CD4-positive, alpha-beta T cell treated with Interferon alpha-2 for 1 hour (primary cell): ENCODE measurements at regions not wholly inside any gene's neighbourhood (a gene's known extent, or its start where the extent isn't known, plus 50 kb on each side); places are given as distances from the start of the nearest gene placed in this dataset.

Source experiments
- DNase-seq, 2 donors: peaks; one replicate each; pipeline ENCODE4 v3.0.0-alpha.2; 2020 to 2022

DNA sequence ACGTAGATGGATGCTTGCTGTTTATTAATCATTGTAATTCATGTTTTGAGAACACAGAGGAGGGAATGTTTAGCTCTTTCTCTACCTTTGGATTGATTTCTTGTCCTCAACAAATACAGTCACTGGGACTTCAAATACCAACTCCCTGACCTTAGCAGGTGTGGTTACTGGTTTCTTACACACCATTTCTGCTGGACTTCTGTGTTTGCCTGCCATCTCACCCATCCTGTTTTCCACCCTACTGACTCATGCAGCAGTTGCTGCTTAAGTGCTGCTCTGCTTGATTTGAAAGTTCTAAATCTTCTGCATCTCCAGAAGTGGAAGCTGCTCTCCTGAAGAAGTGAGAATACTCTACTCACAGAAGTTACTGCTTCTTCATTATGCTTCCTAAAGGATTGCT, 170.3 kb downstream of the ZPLD1 start:
- DNase-seq = no peak

DNA sequence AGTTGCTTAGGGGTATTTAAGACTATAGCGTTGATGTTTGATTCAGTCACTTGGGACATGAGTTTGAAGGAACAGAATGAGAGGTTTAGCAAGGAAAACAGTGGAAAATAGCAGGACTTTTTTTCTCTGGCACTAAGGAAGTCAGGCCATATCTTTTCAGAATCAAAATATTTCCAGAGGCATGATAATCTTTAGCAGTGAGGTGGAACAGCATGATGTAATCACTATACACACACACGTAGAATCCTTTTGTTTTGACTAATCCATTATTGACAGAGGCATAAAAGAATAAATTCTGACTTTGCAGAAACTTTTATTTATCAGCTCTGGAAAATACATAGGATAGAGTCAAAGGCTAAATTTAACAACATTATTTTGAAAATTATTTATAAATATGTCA, 174.1 kb downstream of the ZPLD1 start:
- no peak for DNase-seq

DNA sequence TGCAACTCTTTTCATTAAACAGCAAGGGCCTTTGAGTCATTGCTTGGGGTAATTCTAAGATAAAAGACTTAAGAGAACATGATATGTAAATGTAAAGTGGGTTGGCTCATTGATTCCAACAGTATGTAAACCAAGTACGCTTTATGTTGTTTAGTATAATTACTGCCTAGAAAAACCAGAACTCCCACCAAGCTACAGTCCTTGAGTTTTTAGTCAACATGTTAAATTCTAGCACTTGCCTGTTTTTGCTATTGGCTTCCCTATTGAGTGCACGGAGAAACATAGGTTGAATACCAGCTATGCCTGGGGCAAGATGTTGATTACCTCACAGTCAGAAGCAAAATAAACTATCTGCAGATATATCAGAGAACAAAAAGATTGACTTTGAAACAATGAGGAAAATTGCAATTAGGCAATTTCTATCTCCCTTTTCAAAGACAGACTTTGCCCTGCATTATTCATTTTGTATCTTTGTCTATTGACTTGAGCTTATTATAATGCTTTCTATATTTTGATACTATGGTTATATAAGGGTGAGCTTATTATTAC, 179.3 kb downstream of the ZPLD1 start:
- no peak for DNase-seq

DNA sequence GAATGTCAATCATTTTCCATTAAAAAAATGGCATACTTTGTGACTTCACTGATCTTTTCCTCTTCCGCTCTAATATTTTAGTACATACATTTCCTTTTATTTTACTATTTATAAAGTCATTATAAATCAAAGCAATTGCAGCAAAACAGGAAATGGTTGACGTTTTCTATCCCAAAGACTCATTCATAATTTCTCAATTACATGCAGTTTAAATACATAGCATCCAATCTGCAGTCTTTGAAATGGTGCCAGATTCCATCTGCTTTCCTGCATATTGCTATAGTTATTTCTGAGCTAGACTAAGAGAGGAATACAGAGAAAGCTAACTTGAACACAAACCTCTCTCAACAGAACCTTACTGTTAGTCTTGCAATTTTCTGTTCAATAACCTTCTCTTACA, 179.8 kb downstream of the ZPLD1 start:
- no peak for DNase-seq

DNA sequence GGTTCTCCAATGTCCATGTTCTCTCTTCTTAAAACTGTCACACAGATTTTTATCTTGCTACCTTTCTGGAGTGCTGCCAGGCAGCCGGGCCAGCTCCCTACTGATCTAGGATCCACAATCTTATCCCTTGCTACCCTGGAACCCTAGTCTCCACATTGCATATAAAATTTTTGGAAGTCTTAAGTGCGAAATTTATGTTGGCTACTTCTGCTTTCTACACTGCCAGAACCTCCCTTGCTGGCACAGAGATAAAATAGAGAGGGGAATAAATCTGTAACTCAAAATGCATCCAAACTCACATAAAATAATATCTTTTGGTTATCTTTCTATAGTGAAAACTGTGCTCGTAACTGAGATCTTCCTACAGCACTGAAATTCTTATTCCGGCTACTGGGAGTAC, 182.6 kb downstream of the ZPLD1 start:
- DNase-seq = no peak

GRCh38 chr3:102619361-102619760, 184.5 kb downstream of the ZPLD1 start:
- DNase-seq = no peak

DNA sequence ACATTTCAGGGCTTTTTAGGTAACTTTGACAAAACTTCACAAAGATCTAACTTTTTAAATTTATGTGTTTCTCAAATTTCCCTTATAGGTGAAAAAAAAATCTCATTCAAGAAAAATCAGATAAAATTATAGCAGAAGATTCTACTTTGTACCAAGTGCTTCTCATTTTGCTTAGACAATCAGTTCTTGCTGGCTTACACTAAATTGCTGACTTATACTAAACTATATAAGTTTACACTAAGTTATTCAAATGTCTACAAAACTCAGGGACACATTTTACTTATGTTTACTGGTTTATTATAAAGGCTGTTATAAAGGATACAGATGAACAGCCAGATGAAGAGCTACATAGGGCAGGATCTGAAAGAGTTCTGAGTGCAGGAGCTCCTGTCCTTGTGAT, 195.1 kb downstream of the ZPLD1 start:
- DNase-seq = no peak

DNA sequence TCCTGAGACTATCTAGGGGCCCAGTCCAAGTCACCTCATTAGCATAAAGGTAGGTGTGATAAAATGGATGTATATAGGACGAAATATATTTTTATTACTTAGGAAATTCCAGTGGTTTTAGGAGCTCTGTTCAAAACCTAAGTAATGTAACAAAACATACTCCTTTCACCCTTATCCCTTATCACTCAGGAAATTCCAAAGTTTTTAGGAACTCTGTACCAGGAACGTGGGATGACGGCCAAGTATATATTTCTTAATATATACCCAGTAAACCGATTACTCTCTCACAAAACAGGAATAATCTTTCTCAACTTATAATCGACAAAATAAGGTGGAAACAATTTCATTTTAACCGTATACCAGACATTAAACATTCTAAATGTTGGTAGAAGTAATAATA, 195.7 kb downstream of the ZPLD1 start:
- no peak for DNase-seq

DNA sequence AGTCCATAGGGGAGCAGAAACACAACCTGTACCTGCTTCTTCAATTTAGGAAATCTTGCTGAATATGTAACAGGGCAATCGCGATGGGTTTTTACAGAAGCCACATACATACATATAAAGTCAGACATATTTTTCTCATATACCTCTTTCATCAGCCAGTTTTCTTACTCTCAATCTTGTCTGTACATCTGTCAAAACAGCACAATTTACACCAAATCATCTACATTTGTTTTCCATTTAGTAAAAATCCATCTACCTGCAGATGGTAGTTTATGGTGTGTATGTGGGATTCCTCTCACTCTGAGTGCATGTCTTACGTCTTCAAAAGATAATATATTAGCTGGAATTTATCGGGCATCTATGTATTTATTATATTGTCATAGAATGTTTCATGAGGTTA, 208.7 kb downstream of the ZPLD1 start:
- DNase-seq = no peak

DNA sequence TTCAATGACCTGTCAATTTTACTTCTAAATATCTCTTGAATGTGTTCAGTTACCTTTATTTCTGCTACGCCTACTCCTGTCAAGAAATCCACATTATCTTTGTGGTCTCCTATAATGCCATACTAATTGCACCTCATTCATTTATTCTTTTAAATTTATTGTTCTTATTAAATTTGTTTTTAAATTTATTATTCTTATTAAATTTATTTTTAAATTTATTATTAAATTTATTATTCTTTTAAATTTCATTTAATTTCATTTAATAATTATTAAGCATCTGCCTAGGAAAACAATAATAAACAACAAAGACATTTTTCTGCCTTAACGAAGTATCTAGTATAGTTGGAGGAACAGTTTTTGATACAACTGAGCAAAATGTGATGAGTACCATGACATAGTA, 211.7 kb downstream of the ZPLD1 start:
- DNase-seq = no peak

DNA sequence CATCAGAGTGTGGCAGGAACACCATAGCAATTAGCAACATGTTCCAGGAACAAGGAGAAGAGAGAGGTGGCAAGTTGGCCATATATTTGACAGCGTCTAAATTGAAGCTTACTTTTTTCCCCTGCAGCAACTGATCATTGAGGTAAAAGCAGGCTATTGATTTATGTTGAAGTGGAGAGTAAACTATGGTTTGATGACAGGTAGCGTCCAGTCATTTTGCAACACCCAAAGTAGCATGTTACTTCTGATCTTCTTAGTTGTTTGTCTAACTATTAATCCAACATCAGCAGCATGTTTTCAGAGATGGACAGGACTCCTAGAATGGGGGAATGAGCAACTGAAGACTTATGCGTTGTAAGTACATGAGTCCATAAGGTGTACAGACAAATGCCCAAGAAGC, 225.8 kb downstream of the ZPLD1 start:
- DNase-seq = no peak

- DNase-seq = no peak
Measured at GRCh38 chr3:102661707-102662497, 227.1 kb downstream of the ZPLD1 start.

GRCh38 chr3:102662498-102662772, 227.6 kb downstream of the ZPLD1 start:
- DNase-seq = no peak

DNA sequence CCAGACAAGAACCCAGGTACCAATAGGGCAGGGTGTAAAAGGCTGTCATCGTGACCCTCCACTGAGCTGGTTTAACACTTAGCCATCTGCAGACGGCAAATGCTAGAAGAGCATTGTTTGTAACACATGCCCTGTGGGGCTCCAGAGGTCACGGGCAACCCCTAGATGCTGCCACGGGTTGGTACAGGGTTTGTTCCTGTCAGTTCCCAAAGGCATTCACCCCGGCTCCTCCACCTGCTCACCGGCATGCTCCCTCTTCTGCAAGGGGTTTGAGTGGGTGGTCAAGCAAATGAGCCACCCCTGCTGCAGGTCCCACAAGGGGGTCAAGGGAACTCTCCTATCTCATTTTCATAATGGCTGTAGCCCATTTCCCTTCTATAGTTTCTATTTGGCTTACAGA, 229.3 kb downstream of the ZPLD1 start:
- no peak for DNase-seq

GRCh38 chr3:102665183-102665582, 230.4 kb downstream of the ZPLD1 start:
- DNase-seq = no peak

DNA sequence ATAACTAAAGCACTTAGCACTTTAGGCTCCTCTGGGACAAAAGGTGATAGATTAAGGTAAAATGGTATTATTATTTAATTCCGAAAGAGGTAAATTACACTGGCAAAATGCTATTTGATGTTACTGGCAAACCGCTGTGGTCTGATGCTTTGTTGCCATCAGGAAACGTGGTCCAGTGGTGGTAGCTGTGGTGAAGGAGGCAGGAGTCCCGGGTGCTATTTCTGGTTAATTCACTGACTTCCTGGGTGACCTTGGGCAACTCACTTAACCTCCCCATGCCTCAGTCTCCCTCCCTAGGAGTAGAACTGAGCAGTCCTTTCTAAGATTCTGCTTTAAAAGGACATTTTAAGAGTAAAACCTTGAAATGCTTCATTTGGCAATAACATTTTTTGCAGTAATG, 233.4 kb downstream of the ZPLD1 start:
- DNase-seq = no peak

- DNase-seq = no peak
Measured at GRCh38 chr3:102670986-102671385, 236.2 kb downstream of the ZPLD1 start.

- no peak for DNase-seq
Measured at GRCh38 chr3:102672305-102672704, 237.5 kb downstream of the ZPLD1 start.

DNA sequence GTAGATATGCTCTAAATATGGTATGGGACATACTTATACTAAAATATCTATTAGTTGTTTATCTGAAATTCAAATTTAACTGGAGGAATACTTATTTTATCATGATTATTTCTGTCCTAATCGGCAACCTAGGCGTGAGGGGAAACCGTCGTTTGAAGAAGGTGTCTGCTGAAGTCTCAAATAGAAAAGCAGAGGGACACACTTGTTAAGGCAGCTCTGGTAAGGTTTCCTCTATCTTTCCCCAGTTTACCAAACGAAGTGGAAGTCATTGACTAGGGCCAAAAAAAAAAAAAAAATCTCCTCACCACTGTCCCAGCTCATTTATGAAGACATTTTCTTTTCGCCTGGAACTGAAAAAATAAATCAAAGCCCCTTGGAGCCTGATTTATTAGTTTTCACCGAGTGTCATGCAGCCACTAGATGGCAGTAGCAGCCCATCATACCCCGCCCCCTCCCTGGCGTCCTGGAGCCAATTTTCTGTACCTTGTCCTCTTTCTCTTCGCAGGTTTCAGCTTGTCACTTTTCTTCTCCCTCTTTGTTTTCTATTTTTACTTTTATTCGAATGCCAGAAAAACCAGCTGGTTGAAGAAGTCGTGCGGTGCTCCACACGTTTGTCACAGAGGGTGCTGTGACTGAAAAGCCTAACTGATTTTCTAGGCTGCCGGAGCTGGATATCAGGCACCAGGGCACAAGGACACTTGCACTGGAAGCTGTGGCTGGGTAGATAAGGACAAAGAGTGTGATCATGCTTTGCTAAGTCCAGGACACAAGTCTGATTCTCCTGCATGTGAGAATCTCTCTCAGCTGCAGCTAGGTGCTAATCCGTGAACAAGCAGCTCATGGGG, 238.7 kb downstream of the ZPLD1 start:
- peak; percentile 22 to 46 for DNase-seq

DNA sequence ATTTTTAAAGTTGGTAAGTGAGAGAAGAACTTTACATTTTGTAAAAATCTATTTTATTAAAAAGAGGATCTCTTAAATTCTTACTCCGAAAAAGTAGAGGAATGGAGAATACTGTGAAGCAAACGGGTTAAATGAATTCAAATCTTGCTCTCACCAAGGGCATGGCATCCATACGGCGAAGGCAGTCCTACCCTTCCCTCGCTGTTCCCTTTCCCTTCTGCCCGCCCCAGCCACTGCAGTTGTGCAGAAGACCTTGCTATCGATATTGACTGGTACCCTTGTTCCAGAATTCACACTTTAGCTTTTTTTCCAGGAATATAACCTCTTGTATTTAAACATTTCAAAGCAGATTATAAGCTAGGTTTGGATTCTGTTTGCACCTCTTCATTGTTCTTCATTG, 239.5 kb downstream of the ZPLD1 start:
- no peak for DNase-seq

DNA sequence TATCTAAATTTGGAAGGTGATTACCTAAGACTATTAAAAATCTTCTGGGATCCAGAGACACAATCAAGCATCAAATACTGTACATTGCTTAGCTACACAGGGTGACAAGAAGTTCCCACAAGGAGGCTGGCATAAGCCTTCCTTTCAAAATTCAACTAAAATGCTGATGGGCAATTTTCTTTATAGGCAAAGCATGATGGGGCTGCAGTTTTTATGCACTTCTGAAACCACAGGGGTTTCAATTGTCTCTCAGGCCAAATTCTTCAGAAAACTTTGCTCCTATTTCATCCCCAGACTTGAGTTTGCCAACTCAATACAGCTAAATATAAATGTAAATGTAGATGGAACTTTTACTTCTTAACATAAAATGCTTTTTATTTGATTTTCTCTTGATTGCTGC, 241.6 kb downstream of the ZPLD1 start:
- no peak for DNase-seq

GRCh38 chr3:102682741-102683140, 247.9 kb downstream of the ZPLD1 start:
- DNase-seq = no peak

GRCh38 chr3:102686792-102687191, 252.0 kb downstream of the ZPLD1 start:
- DNase-seq = no peak

- DNase-seq = no peak
Measured at GRCh38 chr3:102687851-102688555, 253.2 kb downstream of the ZPLD1 start.
